HG02943 (cell line): ENCODE measurements at regions not wholly inside any gene's neighbourhood (a gene's known extent, or its start where the extent isn't known, plus 50 kb on each side); places are given as distances from the start of the nearest gene placed in this dataset.
"Not testable (repeated sequence)": the region's sequence is repeated elsewhere in the genome, so short reads cannot be mapped to it uniquely, and the experiment has no call there.

ENCODE experiments used
- ATAC-seq: cut with Tn5 transposase; IDR thresholded peaks from one replicate; pipeline ENCODE4 v1.9.1; 2021; ENCODE audit warnings: mild to moderate bottlenecking, low read depth, moderate library complexity; ENCODE audit not compliant: unreplicated experiment

DNA sequence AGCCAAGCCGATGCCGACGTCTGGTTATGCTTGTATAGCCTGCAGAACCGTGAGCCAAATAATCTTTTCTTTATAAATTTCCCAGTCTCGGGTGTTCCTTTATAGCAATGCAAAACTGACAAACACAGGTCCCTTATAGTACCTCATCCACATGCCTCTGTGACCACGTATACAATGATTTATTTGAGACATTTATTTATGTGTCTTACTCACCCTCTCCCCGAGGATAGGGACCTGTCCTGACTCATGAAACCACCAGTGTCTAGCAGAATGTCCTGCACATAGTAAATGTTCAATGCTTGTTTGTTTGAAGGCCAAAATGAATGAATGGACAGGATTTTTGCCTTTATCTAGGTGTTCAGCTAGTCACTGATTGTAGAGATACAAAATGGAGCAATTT is 147.9 kb upstream of the FZD8 start:
- ATAC-seq = no peak

DNA sequence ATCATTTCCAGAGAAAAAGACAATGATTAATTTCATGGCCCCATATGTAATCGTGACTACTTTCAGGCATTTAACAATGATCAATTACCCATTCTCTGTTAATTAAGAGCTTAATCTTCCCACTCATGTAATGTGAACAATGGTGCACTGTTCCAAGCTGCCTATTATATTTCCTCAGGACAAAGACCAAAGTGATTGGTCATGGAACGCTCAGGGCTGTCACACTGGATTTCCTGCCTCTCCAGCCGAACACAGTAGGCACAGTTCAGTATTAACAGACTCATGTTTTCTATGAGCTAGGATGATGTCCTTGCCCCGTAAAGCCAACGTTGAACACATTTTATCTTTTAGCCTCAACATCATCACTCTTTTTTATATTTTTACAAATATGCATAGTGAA is 142.7 kb upstream of the FZD8 start:
- ATAC-seq = no peak

DNA sequence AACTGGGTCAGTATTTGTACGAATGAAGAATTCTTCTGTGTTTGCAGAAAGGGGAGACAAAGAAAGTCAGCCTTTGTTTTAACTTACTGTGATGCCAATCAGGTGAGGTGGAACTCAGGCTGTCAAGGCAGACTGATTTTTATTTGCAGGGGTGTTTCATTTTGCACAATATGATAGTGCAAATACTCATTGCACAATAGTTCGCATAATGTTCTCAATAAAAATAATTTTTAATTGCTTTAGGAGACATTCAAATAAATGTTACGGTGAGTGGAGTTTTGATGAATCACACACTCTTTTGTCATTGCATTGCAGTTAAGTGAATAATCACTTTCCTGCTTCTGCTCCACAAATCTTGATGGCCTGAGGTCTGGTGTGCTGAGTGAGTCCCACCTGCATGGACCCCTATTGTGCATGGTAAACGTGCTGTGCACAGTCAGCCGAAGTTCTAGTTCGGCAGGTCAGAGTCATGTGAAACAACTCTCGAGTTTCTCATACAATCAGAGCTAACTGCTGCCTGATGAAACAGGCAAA is 141.3 kb upstream of the FZD8 start:
- ATAC-seq = no peak

DNA sequence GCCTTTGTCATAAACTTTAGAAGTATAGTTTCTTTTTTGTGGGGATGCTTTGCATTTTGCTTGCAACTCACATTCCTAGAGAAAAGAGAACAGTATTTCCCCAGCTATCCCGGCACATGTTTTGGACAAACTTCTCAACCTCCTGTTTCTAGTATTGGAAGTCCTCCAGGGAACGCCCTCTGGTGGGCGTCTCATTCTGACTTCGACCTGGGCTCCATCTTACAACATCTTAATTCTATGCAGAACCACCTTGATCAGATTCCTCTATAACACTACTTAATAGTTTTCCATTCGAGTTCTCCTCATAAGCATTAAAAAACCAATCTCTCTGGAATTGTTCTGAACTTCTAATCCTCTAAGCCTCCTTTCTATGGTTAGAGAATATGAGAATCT is 139.5 kb upstream of the FZD8 start:
- no peak for ATAC-seq

DNA sequence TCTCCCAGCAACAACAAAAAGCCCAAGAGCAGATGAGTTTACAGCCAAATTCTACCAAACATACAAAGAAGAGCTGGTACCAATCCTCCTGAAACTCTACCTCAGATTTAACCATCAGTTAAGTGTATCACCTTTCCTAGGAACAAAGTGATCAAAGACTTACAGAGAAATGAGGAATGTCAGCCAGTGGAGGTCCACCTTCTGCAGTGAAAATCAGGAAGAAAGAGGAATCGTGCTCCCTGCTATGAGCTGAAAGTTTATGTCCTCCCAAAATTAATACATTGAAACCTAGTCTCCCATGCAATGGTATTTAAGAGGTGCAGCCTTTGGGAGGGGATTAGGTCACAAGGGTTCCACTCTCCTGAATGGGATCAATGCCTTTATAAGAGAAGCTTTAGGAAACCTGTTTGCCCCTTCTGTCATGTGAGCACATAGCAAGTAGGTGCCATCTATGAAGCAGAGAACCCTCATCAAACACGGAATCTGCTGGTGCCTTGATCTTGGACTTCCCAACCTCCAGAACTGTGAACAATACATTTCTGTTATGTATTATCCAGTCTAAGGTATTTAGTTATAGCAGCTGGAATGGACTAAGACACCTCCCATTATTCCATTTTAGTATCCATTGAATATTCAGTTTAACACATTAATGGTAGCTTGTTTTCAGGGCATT is 139.0 kb upstream of the FZD8 start:
- no peak for ATAC-seq

DNA sequence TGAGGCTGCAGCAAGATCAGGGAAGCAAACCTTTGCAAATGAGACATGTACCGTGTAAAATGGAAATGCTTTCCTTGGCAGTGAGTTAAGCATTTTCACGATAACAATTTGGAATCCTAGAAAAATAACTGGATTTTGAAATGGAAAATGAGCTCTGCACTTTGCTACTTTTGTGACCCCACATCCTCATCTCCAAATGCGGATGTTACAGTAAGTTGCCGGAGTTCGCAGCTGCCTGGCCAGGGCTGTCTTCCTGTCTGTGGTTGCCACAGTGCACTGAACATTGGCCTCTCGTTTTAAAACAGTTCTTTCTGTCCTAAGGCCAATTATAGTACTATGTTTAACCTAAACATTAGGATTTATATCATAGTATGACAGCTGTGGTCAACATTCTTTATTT is 136.2 kb upstream of the FZD8 start:
- ATAC-seq = no peak

DNA sequence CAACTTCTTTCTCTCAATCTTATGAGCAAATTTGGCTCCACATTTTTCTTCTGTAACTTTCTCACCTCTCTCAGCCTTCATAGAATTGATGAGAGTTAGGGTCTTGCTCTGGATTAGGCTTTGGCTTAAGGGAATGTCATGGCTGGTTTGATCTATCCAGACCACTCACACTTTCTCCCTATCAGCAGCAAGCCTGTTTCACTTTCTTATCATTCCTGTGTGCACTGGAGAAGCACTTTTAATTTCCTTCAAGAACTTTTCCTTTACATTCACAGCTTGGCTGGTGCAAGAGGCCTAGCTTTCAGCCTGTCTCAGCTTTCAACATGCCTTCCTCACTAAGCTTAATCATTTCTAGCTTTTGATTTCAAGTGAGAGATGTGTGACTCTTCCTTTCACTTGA is 134.5 kb upstream of the FZD8 start:
- ATAC-seq = not testable (repeated sequence)

DNA sequence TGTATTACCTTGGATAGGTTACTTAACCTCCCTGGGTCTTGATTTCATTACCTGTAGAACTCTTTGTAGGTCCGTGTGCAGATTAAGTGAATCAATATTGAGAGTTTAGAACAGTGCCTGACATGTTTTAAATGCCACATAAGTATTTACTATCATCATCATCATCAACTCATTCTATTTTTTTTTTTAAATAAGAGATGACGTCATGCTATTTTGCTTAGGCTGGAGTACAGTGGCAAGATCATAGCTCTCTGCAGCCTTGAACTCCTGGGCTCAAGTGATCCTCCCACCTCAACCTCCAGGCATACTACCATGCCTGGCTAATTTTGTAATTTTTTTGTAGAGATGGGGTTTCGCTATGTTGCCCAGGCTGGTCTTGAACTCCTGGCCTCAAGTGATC is 132.0 kb upstream of the FZD8 start:
- no peak for ATAC-seq

DNA sequence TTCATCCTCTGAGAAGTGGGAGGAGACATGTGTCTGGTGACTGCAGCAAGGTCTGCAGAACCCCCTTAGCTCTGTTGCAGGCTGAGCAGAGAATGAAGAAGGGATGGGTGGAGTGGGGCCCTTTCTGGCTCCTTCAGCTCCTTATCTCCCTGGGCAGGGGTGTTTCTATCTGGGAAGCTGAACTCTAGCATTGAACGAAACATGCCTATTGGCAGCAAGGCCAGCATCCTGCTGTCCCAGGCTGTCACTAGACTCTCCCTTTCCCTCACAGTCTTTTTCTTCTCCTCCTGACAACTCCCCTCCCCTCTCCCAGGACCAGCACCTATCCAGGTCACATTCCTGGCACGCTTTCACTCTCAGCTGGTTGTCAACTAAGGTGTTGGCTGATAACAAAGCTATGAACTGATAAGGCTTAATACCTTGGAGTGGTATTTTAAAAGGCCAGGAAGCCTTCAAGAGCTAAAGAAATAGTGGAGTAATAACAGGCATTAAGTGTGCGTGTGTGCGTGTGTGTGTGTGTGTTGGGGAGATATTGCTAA is 128.8 kb upstream of the FZD8 start:
- no peak for ATAC-seq

DNA sequence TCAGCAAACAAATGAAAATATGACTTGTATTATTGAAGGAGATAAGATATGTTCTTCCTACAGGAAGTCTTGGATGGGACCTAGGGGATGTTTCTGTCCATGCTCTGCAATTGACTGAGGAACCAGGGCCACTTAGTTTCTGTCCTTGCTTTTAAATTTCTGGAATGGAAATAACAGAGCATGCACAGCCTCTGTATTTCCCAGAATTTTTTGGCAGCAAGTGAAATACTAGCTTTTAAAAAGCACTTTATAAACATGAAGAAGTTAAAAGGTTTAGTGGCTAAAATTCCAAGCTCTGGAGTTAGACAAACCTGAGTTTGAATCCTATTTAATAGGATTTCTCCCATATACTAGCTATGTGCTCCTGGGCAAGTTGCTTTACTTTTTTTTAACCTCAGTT is 127.7 kb upstream of the FZD8 start:
- ATAC-seq = no peak

DNA sequence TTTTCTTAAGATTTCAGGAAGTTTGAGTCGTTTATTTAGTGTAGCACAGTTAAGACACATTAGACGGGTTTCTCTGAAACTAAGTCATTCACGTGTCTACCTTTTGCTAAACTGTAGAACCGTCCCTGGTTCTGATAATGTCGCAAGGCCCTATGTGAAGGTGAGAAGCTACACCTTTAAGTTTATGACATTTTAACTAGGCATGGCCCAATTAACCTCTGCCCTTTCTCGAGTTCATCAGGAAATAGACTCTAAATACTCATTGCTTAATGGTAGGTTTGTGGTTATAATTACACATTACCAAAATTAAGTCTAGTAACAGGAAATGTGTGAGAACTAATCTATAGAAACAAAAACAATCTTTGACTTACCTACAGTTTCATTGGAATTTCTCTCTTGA is 126.6 kb upstream of the FZD8 start:
- ATAC-seq = no peak

DNA sequence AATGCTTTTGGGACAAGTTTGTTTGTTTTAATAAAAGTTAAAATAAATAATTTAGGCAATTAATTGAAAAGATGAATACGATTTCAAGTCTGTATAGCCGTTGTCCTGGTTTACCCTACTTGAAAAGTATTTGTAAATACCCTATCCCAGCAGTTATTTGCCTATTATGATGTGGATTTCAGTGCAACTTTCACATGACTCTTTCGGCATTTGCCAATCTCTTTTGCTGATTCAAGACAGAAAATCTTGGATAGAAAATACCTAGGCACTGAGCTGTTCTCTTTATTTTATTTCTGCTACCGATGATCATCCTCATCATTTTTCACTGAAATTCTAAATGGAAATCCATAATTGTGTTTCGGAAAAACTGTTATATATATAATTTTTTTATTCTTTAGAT is 125.9 kb upstream of the FZD8 start:
- no peak for ATAC-seq

DNA sequence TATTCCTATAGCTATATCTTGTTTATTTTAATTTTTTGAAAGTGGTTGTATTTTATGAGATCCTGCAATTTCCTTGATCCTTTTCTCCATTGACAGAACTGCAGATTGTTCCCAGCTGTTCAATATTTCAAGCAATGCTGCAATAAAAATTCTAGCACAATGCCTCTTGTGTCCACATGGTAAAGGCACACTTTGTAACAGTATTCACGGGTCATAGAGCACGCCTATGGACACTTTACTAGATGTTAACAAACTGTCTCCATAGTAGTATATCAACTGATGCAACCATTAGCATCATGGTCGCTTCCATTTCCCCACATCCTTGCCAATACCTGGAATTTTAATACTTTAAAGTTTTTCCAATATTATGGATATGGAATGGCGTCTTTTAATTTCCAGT is 123.9 kb upstream of the FZD8 start:
- no peak for ATAC-seq

DNA sequence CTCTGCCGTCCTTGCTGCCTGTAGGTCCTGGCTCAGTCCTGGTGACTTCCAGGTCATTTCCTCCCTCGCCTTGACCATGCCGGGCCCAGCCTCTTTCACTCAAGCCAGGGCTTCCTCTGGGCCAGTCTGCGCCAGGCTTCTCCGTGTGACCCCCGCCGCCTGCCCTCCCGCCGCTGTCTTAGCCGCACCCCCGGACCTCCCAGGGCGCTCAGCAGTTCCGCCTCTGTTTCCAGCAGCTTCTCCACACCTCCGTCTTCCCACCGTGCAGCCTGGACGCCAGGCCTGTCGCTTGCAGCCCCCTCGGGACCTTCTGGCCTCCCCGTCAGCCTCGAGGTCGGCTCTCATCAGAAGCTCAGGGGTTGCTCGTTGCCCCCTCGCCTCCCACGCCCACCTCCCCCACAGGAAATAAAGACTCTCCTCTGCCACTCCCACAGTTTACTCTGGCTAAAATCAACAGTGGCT is 123.0 kb upstream of the FZD8 start:
- ATAC-seq = no peak

DNA sequence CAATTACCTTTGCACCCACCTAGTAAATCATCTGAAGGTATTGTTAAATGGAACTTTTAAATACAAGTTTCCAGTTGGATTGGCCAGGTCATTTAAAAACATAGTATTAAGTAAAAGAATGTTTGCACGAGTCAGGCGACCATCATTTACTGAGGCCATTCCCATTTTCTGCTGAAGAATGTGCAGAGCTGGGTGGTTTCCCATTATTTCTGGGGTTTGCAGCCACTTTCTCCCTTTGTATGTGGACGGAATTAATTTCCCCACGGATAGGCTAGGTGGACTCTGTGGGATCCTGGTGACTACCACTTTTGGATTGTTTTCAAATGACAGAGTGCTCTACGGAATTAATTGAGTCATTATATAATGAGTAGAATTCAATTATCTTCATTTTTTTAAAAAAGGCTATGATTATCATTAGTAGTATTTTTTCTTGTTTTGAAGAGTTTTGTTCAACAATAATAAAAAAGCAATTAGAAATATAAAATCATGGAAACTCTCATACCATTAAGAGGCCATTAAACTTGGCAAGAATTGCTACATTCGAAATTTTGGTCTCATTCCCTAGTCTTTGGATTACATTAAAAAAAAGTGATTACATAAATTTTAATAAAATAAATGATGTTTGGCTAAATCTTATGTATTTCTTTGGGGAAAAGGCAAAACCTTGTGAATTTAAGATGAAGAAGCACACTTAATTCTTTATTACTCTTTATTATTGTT is 120.4 kb upstream of the FZD8 start:
- ATAC-seq = no peak

DNA sequence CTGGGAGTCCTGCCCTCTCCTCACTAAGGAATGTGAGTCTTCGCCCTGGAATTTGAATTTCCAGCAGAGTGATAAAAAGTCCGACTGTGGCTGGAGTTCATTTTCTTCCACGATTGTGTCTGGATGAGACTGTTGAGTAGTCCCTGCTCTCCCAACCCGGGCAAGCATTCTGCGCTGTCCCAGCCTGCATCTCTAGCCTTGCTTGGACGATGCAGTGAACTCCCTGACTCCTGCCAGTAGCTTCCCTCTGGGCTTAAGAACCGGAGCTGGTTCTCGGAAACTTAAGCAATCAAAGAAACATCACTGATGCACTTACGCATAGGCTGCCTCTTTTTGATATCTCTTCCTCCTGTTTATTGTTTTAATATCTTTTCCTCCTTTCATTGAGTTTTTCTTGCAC is 116.0 kb upstream of the FZD8 start:
- no peak for ATAC-seq

DNA sequence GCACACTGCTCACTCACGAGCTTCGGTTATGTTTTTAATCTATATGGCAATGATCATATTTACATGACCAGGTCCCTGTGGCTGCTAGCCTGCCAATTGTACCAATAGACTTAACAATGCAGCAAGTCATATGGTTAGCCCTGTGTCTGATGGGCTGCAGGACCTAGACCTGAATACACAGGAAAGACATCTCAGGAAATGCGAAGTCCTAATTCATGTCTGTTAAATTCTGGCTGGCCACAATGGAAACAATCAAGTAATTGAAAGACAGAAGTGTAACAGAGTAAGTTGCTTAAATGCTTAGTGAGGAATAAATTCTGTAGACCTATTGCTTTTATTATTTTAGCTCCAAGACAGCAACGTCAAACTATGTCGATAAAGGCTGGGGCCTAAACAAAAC is 112.4 kb upstream of the FZD8 start:
- ATAC-seq = no peak

DNA sequence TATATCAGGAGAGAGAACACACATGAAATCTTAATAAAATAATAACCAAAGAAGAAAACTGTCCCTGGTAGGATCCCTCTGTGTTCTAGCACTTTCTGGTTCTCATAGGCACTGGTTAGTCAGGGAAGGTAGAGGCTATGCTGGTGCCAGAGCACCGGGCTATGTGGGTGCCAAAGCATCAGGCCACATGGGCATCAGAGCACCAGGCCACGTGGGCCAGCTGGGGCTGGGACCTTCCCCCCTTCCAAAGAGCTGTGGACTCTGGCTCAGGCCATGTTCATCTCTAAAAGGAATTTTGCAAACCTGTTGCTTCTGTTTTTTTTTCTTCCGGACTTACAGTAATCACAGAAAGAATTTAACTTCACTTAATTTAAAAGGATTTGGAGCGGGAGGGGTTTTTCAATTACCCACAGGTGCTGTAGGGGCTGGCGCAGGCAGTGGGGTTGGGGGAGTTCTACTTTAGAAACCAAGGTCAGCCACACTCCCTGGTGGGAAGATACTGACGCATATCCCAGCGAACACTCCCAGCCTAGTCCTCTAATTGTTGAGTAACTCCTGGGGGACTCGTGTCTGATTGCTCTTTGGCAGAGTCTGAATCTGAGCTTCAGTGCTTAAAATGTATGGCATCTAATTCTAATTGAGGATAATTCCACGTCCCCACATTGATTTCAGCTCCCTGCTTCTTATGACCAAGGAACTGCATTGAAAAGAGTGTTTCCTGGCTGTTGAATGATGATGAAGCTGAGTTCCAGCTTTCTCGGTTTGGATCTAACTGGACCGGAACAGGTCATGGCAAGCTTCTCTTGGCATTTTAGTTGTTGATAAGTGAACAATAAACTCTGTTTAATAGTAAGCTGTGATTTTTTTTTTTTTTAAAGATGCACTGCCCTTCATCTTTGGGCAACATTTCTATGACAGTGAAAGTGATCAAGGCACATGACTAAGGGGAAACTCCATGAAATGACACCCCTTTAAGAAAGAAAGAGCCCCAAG is 110.7 kb upstream of the FZD8 start:
- no peak for ATAC-seq

DNA sequence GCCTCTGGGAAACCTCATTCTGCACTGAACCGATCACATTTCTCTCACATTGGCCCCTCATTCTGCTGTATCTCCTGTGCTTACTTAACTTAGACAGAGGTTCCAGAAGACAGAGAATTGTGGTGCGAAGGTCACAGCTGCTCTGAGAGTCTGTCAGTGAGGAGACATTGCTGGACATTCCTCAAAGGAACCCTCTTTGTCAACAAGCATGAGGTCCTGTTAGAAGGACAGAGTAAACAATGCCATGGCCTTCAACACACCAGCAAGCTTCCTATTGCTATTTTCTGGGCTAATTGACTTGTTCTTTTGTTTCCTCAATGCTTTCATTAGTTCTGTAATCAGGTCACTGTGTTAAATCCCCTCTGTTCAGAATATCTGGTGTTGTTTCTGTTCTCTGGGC is 109.3 kb upstream of the FZD8 start:
- ATAC-seq = no peak

DNA sequence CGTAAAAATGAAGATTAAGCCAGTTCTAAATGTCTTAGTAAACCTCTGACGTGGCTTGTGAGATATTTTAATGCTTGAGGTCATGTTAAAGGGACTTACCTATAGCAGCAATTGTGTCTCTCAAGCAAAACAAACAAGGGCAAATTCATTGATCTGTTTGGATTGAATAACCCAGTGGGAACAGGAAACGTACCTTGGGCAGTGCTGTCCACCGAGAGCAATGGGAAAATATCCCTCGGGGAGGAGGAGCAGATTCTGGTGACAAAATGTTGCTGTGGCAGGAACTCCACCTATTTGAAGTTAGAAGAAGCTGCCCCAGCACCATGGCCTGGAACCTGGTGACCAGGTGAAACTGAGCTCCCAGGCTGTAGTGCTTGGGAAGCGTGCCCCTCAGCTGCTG is 107.1 kb upstream of the FZD8 start:
- no peak for ATAC-seq
